ENCODE measurements at regions not wholly inside any gene's neighbourhood (a gene's known extent, or its start where the extent isn't known, plus 50 kb on each side); places are given as distances from the start of the nearest gene placed in this dataset.

GRCh38 chr10:8182806-8183205 lies 128.3 kb downstream of the GATA3 start:
- CTCF ChIA-PET, result no interaction called here

More at GRCh38 chr10:8182806-8183205, 128.3 kb downstream of the GATA3 start:
- TF ChIP-seq SIN3A (IDR thresholded peaks at IDR 0.05; ENCODE audit: low read depth), result no peak
- TF ChIP-seq RAD21 (IDR thresholded peaks at IDR 0.05; ENCODE audit: low read depth), result no peak
- TF ChIP-seq CEBPB (IDR thresholded peaks at IDR 0.05; ENCODE audit: low read depth), result no peak
- no peak for TF ChIP-seq CBX3 (IDR thresholded peaks at IDR 0.05; ENCODE audit: low read depth)
- TF ChIP-seq SP1 (IDR thresholded peaks at IDR 0.05; ENCODE audit: low read depth), result no peak
- no peak for TF ChIP-seq JUND (IDR thresholded peaks at IDR 0.05)
- no peak for TF ChIP-seq ZNF274 (IDR thresholded peaks at IDR 0.05; ENCODE audit: low read depth, low read length)
- TF ChIP-seq POLR2AphosphoS5 (IDR thresholded peaks at IDR 0.05; ENCODE audit: low read depth, low read length), result no peak
- TF ChIP-seq EZH2 (IDR thresholded peaks at IDR 0.05), result no peak
- TF ChIP-seq YY1 (IDR thresholded peaks at IDR 0.05; ENCODE audit: extremely low read depth, insufficient replicate concordance, low read depth, low read length), result no peak
- TF ChIP-seq TCF7L2 (IDR thresholded peaks at IDR 0.05; ENCODE audit: borderline replicate concordance, extremely low read depth, insufficient read depth, insufficient read length), result no peak
- no peak for TF ChIP-seq REST (IDR thresholded peaks at IDR 0.05; ENCODE audit: low read depth)
- TF ChIP-seq EZH2phosphoT487 (IDR thresholded peaks at IDR 0.05; ENCODE audit: borderline replicate concordance), result no peak
- no peak for TF ChIP-seq ATF3 (IDR thresholded peaks at IDR 0.05)
- no peak for TF ChIP-seq CTCF (IDR thresholded peaks at IDR 0.05 in 2 of 3, conservative IDR thresholded peaks at IDR 0.05 in 1 of 3; ENCODE audit: borderline replicate concordance in 1 of 3, insufficient read depth in 1 of 3, low read depth in 2 of 3, low read length in 2 of 3)
- TF ChIP-seq FOSL1 (IDR thresholded peaks at IDR 0.05; ENCODE audit: low read depth), result no peak
- TF ChIP-seq POLR2A (IDR thresholded peaks at IDR 0.05; ENCODE audit: borderline replicate concordance, extremely low read depth, insufficient read depth, insufficient read length), result no peak
- TF ChIP-seq ZBTB33 (IDR thresholded peaks at IDR 0.05; ENCODE audit: extremely low read depth, insufficient replicate concordance, low read length), result no peak
- TF ChIP-seq SRF (IDR thresholded peaks at IDR 0.05; ENCODE audit: low read depth), result no peak
- no peak for TF ChIP-seq MAX (IDR thresholded peaks at IDR 0.05)
- Histone ChIP-seq H3K9me3 (ENCODE audit: control insufficient read depth in 1 of 2, insufficient read depth in 1 of 2, low read depth in 1 of 2, low read length in 2 of 2) (no peaks in the 10 kb centered on the region), H3K4me2 (ENCODE audit: low read length) (no peak overlapping the region), H3K27ac (ENCODE audit: low read depth, low read length) (no peak overlapping the region), H3K9me2 (ENCODE audit: insufficient read depth) (no peaks in the 10 kb centered on the region), H3K9ac (ENCODE audit: low read length) (no peak overlapping the region), H2AFZ (ENCODE audit: low read depth, low read length, poor library complexity, severe bottlenecking) (no peak overlapping the region), H3K79me2 (ENCODE audit: insufficient read depth, low read length) (no peaks in the 10 kb centered on the region), H3K36me3 (ENCODE audit: control insufficient read depth in 1 of 2, insufficient read depth in 2 of 2, low read length in 2 of 2) (no peaks in the 10 kb centered on the region), H3K4me1 (ENCODE audit: control insufficient read depth in 1 of 2, insufficient read depth in 2 of 2, low read length in 2 of 2) (no peaks in the 10 kb centered on the region), H3K4me3 (replicated peaks in 1 of 2; ENCODE audit: low read depth in 1 of 2, low read length in 2 of 2) (no peak overlapping the region), H4K20me1 (ENCODE audit: insufficient read depth) (no peaks in the 10 kb centered on the region), H3K27me3 (ENCODE audit: insufficient read depth, low read length) (peaks cover 5% of the 10 kb centered on the region)
- RAD21 ChIA-PET (ENCODE audit: low non-redundant PET in 1 of 2, low total read pairs in 2 of 2, uncharacterized antibody in 2 of 2, unreplicated experiment in 2 of 2), result no interaction called here
- POLR2A ChIA-PET, result no interaction called here
- no TSS peak for BruUV-seq (replicated peaks)
- DNase-seq (ENCODE audit: low read depth, low spot score), result no peak
- intact Hi-C loops (cut with micrococcal nuclease), result no loop called here
- ATAC-seq, result no peak

Data from HCT116 (cell line).